Stimulated activated CD4-positive, alpha-beta T cell treated with anti-CD3 and anti-CD28 coated beads, Interleukin-4, amount 100 ng/mL, for 48 hours (primary cell): ENCODE measurements at regions not wholly inside any gene's neighbourhood (a gene's known extent, or its start where the extent isn't known, plus 50 kb on each side); places are given as distances from the start of the nearest gene placed in this dataset.

Experiments used
- DNase-seq, 2 donors: peaks; one replicate each; pipeline ENCODE4 v3.0.0-alpha.2; 2020; ENCODE audit warnings: low read depth in 2 of 2

DNA sequence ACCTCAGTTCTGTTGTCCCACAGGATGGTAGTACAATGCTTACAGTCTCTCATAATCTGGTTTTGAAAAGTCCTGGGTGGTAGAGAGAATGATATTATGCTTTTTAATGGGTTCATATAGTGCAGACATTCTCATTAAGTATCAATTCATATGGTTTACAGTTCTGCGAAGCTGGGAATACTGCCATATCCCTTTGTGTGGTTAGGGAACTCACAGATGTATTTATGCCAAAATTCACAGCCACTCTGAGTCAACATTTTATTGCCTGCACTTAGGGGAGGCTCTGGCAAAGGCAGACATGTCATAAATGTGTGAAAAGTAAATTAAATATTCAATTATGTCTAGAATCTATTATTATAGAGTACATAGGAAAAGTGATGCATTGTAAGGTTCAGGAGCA lies 808.2 kb downstream of the SUCLG1 start:
- no peak for DNase-seq

DNA sequence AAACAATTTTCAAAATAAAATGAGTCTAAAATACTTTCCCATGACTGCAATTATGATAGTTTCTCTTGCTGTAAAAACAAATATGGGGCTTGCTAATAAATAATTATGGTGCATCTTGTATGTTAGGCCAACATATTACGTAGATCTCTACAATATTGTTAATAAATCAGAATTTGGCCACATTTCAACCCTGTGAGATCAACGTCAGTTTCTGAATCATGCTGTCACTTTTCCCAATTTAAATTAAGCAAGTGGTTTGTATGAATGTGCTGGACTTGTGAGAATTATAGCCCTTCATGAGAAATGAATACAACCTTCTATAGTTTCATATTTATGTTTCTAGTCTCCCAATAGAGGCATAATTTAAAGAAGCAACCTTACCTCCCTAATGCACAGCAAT lies 808.9 kb downstream of the SUCLG1 start:
- no peak for DNase-seq

DNA sequence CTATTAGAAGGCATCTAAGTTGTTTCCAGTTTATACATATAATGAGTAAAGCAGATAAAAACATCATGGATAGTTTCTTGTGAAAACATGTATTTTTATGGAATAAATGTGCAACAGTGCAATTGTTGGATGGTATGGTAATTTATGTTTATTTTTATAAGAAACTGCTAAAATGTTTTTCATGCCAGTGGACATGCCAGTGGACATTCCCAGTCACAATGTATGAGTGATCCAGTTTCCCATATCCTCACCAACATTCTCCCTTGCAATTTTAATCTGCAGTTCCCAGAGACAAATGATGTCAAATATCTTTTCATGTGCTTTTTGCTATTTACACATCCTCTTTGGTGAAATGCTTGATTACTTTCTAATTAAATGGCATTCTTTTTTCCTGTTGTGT lies 818.6 kb downstream of the SUCLG1 start:
- no peak for DNase-seq

DNA sequence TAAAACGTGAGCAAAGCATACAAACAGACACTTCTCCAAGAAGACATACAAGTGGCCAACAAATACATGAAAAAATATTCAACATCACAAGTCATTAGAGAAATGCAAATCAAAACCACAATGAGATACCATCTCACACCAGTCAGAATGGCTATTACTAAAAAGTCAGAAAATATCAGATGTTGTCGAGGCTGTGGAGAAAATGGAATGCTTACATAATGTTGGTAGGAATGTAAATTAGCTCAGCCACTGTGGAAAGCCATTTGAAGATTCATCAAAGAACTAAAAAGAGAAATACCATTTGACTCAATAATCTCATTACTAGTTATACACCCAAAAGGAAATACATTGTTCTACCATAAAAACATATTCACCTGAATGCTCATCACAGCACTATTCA lies 825.7 kb downstream of the SUCLG1 start:
- DNase-seq: no peak

DNA sequence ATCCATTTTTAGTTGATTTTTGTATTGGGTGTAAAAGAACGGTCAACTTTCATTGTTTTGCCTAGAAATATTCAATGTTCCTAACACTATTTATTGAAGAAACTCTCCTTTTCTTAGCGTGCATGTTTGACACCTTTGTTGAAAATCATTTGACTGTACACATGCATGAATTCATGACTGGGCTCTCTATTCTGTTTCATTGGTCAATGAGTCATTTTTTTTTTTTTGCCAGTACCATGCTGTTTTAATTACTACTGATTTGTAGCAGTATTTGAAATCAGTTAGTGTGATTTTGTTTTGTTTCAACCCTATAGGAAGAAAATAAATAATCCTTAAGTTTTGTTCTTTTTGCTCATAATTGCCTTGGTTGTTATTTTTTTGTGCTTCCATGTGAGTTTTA lies 828.7 kb downstream of the SUCLG1 start:
- DNase-seq: no peak

DNA sequence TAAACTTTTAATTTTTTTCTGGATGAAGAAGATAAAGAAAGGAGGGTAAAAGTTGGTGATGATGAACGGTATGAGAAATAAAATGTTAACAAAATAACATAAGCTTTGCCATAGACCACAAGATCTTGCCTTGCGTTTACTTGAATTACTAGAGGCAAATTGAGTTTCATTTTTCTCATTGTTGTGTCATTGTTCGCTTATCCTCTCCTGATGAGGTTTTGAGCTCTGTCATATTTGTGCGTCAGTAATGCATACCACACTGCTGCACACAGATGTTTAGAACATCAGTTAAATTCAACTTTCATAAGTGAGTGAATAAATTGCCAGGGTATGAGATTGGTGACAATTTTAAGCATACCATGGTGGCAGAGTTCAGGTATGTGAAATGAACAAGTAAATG lies 843.6 kb downstream of the SUCLG1 start:
- no peak for DNase-seq

DNA sequence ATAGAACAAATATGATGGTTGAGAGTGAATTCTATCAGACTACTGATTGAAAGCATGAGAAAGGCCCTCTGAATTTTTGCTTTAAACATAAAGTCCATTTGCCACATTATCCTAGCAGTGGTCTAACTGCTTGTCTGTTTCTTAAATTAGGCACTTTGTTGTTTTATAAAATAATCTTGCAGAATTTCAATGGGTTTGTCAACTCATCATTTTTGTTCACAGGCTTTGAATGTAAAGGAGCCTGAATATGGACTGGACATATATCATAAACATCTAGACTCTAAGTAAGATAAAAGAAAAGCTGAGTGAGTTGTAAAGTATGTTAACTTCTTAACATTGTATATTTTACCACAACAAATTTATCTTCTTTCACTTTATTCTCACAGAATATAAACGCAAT lies 845.9 kb downstream of the SUCLG1 start:
- no peak for DNase-seq

DNA sequence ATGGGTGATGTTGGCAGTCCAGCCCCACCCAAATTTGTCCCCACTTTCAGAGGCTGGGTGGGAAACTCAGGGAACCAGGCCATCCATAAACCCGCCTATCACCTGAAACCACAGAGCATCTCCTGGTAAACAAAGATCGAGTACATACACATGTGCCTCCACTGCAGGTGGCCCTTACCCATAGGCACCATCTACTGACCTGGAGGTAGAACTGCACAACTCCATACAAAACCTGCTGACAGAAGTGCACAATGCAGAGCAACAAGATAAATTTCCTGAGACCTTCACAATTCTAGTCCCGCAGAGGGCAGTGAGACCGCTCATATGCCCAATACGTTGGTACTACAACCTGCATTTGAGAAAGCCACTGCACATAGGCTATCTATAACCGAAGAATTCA lies 856.3 kb downstream of the SUCLG1 start:
- DNase-seq: no peak

DNA sequence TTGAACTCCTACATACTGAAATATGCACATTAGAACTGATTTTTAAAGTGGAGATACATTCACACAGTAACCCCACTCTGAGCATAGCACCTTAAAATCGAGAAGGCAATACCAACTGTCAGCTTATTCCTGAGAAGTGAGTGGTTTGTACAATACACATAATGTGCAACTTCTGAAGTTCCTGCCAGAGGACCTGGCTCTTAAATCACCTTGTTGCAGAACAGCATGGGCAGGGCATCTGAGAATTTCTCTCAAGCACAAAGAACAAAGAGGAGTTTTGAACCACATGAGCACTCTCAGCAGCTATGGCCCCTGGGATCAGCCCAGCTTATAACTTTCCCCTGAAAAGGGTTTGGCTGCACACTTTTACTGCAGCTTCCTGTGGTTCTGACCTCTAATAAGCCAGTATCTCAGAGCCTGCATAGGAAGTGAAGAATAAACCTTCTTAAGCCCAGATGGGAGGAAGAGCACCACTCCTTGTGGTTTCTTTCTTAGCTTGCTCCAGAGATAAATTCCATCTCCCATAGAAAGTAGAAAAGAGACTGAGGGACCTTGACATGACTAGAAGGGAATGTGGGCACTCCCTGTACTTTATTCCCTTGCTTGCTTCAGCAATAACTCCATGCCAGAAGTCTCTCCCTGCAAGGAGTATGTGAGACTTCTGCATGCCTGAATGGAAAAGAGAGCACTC lies 862.3 kb downstream of the SUCLG1 start:
- no peak for DNase-seq

DNA sequence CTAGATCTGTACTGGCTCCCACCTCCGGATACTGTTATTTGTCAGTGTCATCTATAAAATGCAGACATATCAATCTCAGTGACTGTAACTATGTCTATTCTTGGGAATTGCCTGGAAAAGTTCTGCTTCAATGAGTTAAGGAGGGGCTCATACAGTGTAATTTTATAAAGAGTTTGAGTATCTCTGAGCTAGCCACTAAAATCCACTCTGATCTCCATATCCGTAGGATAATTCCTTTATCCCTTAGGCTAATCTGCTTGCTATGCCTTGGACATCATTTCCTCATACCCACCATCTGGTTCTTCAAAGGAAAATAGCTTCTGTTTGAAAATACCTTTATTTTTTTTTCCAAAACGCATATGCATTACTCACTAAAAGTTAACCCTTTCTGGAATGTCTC lies 863.2 kb downstream of the SUCLG1 start:
- no peak for DNase-seq

DNA sequence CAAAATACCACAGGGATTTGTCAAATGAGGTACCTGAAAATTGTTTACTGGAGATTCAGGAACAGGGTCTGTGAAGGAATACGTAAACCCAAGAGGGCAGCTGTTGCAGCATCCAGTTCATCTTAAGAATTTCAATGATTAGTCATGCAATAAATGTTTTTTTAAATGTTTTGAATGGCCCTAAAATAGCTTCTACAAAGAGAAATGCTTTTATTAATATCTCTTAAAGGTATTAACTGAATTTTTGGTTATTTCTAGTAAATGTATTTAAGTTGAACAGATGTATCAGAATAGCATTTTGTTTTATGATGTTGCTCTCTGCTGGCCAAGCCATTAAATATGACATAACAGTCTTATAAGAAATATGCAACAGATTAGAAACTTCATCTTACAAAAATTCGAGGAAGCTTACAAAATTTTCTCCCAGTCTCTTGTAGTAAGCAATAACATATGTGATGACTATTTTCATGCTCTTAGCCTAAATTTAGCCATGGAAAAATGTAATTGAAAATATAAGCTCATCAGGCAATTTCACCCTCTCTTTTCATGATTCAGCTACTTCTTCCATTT lies 863.9 kb downstream of the SUCLG1 start:
- DNase-seq: no peak

DNA sequence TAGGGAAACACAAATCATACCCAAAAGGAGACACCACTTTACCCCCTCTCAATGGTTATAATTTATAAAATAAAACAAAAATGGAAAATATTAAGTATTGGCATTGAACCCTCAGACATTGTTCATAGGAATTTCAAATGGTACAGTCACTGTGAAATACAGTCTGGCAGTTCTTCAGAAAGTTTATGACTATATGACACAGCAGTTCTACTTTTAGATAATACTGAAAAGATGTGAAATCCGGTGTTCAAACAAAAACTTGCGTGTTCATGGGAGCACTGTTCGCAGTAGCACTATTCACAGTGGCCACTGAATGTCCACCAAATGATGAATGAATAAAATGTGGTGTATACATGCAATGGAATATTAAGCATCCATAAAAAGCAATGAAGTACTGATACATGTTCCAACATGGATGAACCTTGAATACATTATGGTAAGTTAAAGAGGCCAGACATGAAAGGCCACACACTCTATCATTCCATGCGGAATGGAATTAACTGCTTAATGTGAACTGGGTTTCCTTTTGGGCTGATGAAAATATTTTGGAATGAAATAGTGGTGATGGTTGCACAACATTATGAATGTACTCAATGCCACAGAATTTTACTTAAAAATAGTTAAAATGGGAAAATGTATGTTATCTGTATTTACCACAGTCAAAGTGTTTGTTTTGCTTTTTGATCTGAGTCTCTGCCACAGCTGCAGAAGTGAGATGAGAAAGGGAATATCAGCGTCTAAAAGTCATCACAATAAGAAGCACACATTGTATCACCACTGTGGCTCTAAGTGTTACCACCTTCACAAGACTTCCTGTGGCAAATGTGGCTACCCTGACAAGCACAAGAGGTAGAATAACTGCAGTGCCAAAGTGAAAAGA lies 864.6 kb downstream of the SUCLG1 start:
- no peak for DNase-seq

DNA sequence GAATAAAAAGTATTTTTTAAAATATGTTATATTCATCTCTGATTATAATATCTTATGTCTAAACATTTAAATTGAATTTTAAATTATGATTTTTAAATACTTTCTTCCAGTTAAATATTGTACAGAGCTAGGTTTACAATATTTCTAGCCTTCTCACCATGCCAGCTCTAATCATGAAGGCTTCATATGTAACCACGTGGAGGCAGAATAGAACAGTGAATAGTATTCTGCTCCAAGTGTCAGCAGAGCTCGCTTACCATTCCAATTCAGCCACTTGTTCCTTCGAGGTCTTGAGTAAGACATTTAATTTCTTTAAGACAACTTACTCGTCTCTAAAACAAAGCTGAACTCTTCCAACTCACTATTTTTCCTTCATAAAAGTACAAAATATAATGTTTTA lies 871.8 kb downstream of the SUCLG1 start:
- no peak for DNase-seq

DNA sequence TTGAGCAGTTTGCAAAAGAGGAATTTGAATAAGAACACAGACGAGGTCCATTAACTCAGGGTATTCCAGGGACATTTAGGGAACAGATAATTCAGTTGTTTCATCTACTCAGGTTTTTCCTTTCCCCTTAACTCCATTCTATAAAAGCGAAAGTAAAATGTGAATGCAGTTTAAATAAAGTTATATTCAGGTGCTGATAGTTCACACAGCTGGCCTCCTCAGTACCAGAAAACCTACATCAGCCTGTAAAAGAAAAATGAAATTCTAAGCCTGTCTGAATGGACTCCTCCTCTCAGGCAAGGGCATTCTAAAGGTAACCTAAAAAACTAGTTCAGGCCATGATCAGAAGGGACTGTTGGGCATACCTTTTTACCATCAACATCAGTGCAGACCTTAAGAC lies 873.8 kb downstream of the SUCLG1 start:
- no peak for DNase-seq

DNA sequence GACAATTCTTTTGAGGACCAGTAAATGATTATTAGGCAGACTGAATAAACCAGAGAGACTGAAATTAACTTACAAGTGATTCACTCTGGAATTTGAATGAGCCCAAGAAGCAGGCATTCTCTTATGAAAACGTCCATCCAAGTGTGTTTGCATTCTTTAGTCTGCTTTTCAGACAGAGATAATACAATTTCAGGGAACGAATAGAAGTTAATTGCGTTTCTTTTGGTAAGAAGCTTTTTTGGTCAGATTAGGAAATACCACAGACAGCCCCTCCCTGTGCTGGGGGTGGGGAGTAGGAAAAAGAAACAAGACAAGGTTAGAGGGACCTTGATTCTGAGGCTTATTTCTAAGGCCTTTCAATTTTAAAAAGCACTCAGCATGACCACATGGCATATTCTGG lies 874.4 kb downstream of the SUCLG1 start:
- DNase-seq: no peak

DNA sequence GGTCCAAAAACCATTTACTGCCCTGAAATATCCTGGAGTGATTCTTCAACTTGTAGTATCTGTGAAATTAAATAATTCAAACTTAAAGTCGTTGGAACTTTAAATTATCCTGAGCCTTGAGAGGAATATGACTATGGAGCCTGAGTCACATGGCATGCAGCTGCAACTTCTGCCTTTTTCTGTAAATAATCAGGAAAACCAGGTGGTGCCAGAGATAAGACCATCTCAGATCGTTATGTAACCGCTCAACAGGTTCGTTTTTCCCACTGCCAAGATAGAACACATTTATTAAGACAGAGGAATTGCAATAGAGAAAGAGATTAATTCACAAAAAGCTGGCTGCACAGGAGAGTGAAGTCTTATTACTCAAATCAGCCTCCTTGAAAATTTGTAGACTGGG lies 876.5 kb downstream of the SUCLG1 start:
- DNase-seq: no peak

DNA sequence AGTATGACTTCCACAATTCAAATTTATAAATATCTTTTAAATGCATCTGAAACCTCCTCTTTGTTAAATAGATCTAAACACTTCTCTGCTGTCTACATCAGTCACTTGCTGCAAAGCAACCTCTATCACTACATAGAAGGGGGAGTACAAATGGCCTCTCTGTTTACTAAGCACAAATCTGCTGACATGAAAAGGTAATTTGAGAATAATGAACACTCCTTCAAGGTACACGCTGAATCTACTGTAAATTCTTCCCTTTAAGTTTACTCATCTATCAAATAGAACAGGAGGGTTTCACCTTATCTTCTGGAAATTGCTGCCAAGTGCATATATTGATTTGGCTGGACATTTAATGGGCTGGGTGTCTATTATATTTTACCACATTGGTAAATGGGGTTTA lies 879.6 kb downstream of the SUCLG1 start:
- DNase-seq: no peak

DNA sequence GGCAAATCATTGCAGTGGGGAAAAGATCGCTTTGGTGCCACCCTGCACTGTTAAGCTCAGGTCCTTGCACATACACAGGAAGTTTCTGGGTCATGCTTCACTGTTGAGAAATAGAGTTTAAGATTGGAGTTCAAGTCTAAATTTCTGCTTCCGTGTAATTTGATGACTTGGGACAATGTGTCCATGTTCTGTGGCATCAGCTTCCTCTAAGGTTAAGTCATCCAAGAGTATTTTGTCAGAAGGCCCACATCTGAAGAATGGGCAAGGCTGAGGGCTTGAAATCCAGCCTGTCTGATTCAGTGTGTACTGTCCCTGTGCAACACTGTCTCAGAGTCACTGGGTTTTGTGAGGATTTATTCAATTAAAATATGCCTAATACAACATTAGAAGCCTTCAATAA lies 880.7 kb downstream of the SUCLG1 start:
- no peak for DNase-seq

DNA sequence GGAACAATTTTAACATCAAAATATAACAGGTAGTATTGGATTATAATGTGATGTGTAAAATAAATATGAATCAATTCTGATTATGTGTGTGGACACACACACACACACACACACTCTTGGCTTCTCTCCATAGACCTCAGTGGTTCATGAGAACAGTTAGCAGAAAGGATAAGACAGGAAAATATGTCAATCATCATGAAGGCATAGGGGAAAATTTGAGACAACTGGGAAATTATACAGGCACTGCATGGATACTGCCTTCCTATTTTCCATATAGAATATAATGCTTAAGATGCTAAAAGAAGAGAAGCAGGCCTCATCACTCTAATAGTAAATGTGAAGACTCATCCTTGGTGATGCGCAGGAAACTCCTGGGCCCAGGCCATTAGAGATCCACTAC lies 884.5 kb downstream of the SUCLG1 start:
- DNase-seq: no peak

DNA sequence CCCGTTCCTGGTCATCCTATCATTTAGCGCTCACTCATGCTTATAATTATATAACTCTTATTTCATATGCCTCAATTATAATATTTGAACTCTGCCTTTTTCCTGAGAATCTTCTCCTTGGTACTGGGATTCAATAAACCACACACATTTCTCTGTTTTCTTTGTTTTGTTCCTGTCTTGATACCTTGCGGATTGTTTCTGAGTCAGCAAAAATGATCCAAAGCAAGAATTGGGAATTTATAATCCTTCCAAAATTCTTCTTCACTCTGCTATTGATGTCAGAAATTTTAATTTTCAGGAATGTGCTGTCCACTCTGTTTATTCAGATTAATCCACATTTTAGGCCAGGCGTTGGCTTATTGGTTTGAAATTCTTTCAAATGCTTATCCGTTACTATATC lies 886.0 kb downstream of the SUCLG1 start:
- DNase-seq: no peak

DNA sequence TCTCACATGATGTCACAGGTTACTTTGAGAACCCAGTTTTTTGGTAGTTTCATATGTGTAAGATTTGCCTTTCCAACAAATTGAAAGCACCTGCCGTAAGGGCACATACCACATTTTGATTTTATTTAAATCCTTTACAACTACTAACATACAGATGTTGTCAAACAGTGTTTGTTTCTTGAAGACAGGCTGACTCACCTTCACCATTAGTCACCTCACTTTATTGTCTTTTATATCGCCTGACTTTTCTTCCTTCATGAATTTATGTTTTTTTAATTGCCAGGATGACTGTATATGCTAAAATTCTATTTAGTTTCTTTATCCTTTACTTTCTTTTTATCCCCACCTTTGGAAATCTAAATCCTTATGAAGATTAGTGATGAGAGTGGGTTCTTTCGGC lies 886.7 kb downstream of the SUCLG1 start:
- no peak for DNase-seq

DNA sequence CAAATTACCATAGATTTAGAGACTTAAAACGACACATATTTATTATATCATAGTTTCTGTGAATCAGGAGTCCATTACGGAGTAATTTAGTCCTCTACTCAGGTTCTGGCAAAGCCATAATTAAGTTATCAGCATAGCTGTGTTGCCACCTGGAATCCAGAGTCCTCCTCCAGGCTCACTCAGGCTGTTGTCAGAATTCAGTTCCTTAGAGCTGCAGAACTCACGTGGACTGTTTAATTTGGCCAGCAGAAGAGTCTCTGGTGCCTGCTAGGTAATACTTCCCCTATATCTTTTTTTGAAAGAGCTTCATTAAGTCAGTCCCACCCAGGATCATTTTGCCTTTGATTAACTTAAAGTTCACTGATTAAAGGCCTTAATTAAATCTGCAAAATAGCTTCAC lies 891.5 kb downstream of the SUCLG1 start:
- no peak for DNase-seq

DNA sequence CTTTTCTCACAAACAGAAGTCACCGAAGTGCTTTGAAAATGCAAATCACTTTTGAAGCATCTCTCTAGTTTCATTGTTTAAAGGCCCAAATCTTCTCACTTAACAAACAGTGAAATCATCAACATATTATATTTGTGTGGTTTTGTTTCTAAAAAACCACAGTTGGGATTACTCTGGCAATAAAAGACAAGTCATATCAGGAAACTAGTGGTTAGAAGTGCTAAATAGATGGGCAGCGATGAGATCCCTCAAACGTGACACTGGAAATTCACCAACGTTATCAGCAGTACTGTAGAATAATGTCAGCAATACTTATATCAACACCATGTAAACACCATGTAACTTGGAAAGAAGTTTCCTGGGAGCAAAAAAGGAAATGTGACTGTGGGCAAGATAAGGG lies 893.5 kb downstream of the SUCLG1 start:
- no peak for DNase-seq
